ENCODE measurements at regions not wholly inside any gene's neighbourhood (a gene's known extent, or its start where the extent isn't known, plus 50 kb on each side); places are given as distances from the start of the nearest gene placed in this dataset.

- TF ChIP-seq CTCF (conservative IDR thresholded peaks at IDR 0.05; ENCODE audit: low read depth, low read length), result no peak
- no peak for DNase-seq (ENCODE audit: low read depth)
- no peak overlapping the region for H3K4me3 ChIP-seq (ENCODE audit: low read depth, low read length)
These were observed 195.1 kb upstream of the WDR11 start for GRCh38 chr10:120656107-120656506.

GRCh38 chr10:120657371-120657770 lies 193.8 kb upstream of the WDR11 start:
- no peak for DNase-seq (ENCODE audit: low read depth)
- H3K4me3 ChIP-seq (ENCODE audit: low read depth, low read length), result no peak overlapping the region
- TF ChIP-seq CTCF (conservative IDR thresholded peaks at IDR 0.05; ENCODE audit: low read depth, low read length), result no peak

- no peak for TF ChIP-seq CTCF (conservative IDR thresholded peaks at IDR 0.05; ENCODE audit: low read depth, low read length)
- no peak overlapping the region for H3K4me3 ChIP-seq (ENCODE audit: low read depth, low read length)
- DNase-seq (ENCODE audit: low read depth), result no peak
These were observed 191.9 kb upstream of the WDR11 start for GRCh38 chr10:120658943-120659885.

- no peak for DNase-seq (ENCODE audit: low read depth)
- no peak overlapping the region for H3K4me3 ChIP-seq (ENCODE audit: low read depth, low read length)
- TF ChIP-seq CTCF (conservative IDR thresholded peaks at IDR 0.05; ENCODE audit: low read depth, low read length), result no peak
These were observed 184.9 kb upstream of the WDR11 start for GRCh38 chr10:120666308-120666707.

GRCh38 chr10:120667276-120667675 lies 183.9 kb upstream of the WDR11 start:
- H3K4me3 ChIP-seq (ENCODE audit: low read depth, low read length), result no peak overlapping the region
- no peak for TF ChIP-seq CTCF (conservative IDR thresholded peaks at IDR 0.05; ENCODE audit: low read depth, low read length)
- DNase-seq (ENCODE audit: low read depth), result no peak

- DNase-seq (ENCODE audit: low read depth), result no peak
- no peak overlapping the region for H3K4me3 ChIP-seq (ENCODE audit: low read depth, low read length)
- no peak for TF ChIP-seq CTCF (conservative IDR thresholded peaks at IDR 0.05; ENCODE audit: low read depth, low read length)
These were observed 179.7 kb upstream of the WDR11 start for GRCh38 chr10:120671491-120671890.

GRCh38 chr10:120683454-120683853 lies 167.7 kb upstream of the WDR11 start:
- no peak for TF ChIP-seq CTCF (conservative IDR thresholded peaks at IDR 0.05; ENCODE audit: low read depth, low read length)
- no peak overlapping the region for H3K4me3 ChIP-seq (ENCODE audit: low read depth, low read length)
- DNase-seq (ENCODE audit: low read depth), result no peak

Measured in epithelial cell of proximal tubule (primary cell).